Neural cell (in vitro differentiated cells): ENCODE measurements at regions not wholly inside any gene's neighbourhood (a gene's known extent, or its start where the extent isn't known, plus 50 kb on each side); places are given as distances from the start of the nearest gene placed in this dataset.

ENCODE experiments used
- CTCF ChIP-seq: fragments of 450-650 bp; IDR thresholded peaks from 2 replicates; pipeline ENCODE4 v1.5.1; 2014; ENCODE audit warnings: antibody characterized with exemption, mild to moderate bottlenecking, moderate library complexity; ENCODE audit not compliant: poor library complexity, severe bottlenecking
- EZH2 ChIP-seq: fragments of 200-600, 300-800 bp; shearing (Covaris generic), sonication (generic); IDR thresholded peaks from 2 replicates; pipeline ENCODE4 v1.6.1; 2014; ENCODE audit warnings: antibody characterized with exemption, low read length, borderline replicate concordance, mild to moderate bottlenecking; ENCODE audit not compliant: insufficient read depth, poor library complexity, severe bottlenecking
- MXI1 ChIP-seq: fragments of 450-650 bp; conservative IDR thresholded peaks from 2 replicates; pipeline ENCODE4 v1.6.1; 2014; ENCODE audit warnings: antibody characterized with exemption, mild to moderate bottlenecking; ENCODE audit not compliant: poor library complexity, severe bottlenecking
- POLR2AphosphoS5 ChIP-seq: IDR thresholded peaks from 2 replicates; pipeline ENCODE4 v1.6.1; 2012
- REST ChIP-seq: IDR thresholded peaks from 2 replicates; pipeline ENCODE4 v1.6.1; 2012; ENCODE audit warnings: borderline replicate concordance
- SMC3 ChIP-seq: fragments of 450-650 bp; conservative IDR thresholded peaks from 2 replicates; pipeline ENCODE4 v1.6.1; 2014; ENCODE audit warnings: antibody characterized with exemption, mild to moderate bottlenecking, moderate library complexity; ENCODE audit not compliant: poor library complexity
- TAF1 ChIP-seq: IDR thresholded peaks from 2 replicates; pipeline ENCODE4 v1.6.1; 2012; ENCODE audit warnings: low read depth

GRCh38 chr18:44582456-44582855 is 98.2 kb upstream of the SETBP1 start:
- TF ChIP-seq CTCF = no peak
- TF ChIP-seq TAF1 = no peak
- TF ChIP-seq MXI1 = no peak
- no peak for TF ChIP-seq REST
- no peak for TF ChIP-seq EZH2
- no peak for TF ChIP-seq SMC3
- no peak for TF ChIP-seq POLR2AphosphoS5
